ENCODE measurements at regions not wholly inside any gene's neighbourhood (a gene's known extent, or its start where the extent isn't known, plus 50 kb on each side); places are given as distances from the start of the nearest gene placed in this dataset.

DNA sequence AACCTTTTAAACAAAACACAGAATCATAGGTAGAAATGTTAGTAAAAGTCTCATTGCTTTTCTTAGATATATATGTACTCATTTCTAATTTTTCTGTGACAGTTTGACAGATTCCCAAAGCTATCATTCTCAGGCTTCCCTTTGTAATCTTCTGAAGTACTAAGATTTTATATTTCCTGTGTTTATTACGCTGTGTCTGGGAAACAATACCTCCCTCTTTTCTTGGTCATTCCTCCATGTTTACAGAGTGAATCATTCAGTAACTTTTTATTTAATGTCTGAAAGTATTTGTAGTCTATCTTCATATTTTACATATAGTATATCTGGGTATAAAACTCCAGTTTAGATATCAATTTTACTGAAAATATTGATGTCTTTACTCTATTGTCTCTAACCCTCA, 1826.3 kb upstream of the IGFBP7 start:
- no peak for TF ChIP-seq POLR2AphosphoS5 (IDR thresholded peaks at IDR 0.05; ENCODE audit: low read depth, low read length)
- no peak for TF ChIP-seq SIN3A (IDR thresholded peaks at IDR 0.05; ENCODE audit: borderline replicate concordance, insufficient read depth, low read length)
- TF ChIP-seq, protein P1, sequence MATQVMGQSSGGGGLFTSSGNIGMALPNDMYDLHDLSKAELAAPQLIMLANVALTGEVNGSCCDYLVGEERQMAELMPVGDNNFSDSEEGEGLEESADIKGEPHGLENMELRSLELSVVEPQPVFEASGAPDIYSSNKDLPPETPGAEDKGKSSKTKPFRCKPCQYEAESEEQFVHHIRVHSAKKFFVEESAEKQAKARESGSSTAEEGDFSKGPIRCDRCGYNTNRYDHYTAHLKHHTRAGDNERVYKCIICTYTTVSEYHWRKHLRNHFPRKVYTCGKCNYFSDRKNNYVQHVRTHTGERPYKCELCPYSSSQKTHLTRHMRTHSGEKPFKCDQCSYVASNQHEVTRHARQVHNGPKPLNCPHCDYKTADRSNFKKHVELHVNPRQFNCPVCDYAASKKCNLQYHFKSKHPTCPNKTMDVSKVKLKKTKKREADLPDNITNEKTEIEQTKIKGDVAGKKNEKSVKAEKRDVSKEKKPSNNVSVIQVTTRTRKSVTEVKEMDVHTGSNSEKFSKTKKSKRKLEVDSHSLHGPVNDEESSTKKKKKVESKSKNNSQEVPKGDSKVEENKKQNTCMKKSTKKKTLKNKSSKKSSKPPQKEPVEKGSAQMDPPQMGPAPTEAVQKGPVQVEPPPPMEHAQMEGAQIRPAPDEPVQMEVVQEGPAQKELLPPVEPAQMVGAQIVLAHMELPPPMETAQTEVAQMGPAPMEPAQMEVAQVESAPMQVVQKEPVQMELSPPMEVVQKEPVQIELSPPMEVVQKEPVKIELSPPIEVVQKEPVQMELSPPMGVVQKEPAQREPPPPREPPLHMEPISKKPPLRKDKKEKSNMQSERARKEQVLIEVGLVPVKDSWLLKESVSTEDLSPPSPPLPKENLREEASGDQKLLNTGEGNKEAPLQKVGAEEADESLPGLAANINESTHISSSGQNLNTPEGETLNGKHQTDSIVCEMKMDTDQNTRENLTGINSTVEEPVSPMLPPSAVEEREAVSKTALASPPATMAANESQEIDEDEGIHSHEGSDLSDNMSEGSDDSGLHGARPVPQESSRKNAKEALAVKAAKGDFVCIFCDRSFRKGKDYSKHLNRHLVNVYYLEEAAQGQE (IDR thresholded peaks at IDR 0.05; ENCODE audit: insufficient read depth in 1 of 2, low read depth in 2 of 2, low read length in 2 of 2) = no peak

Measured in PFSK-1 (cell line).